COLO668 (cell line): ENCODE measurements at regions not wholly inside any gene's neighbourhood (a gene's known extent, or its start where the extent isn't known, plus 50 kb on each side); places are given as distances from the start of the nearest gene placed in this dataset.
"Not testable (repeated sequence)": the region's sequence is repeated elsewhere in the genome, so short reads cannot be mapped to it uniquely, and the experiment has no call there.

Source experiments
- DNase-seq: peaks from one replicate; lab custom pipeline; 2025; ENCODE audit not compliant: unreplicated experiment; lab: John Stamatoyannopoulos, UW

DNA sequence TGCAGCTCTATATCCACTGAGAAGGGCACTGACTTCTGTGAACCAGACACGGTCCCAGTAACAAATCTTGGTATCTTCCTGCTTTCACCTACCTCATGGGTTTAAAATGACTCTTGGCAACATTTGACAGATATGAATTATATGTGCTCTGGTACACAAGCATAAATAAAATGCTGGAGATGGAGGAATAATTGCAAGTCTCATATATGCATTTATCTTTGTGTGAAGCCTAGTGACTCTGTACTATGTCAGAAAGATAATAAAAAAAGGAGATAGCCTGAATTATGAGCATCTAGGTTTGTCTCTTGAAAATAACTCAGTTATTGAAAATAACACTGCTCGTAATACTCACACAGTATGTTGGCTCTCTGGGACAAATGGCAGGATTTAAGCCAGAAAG, 167.1 kb upstream of the CRBN start:
- DNase-seq: no peak

GRCh38 chr3:3342141-3342540, 162.7 kb upstream of the CRBN start:
- DNase-seq: no peak

DNA sequence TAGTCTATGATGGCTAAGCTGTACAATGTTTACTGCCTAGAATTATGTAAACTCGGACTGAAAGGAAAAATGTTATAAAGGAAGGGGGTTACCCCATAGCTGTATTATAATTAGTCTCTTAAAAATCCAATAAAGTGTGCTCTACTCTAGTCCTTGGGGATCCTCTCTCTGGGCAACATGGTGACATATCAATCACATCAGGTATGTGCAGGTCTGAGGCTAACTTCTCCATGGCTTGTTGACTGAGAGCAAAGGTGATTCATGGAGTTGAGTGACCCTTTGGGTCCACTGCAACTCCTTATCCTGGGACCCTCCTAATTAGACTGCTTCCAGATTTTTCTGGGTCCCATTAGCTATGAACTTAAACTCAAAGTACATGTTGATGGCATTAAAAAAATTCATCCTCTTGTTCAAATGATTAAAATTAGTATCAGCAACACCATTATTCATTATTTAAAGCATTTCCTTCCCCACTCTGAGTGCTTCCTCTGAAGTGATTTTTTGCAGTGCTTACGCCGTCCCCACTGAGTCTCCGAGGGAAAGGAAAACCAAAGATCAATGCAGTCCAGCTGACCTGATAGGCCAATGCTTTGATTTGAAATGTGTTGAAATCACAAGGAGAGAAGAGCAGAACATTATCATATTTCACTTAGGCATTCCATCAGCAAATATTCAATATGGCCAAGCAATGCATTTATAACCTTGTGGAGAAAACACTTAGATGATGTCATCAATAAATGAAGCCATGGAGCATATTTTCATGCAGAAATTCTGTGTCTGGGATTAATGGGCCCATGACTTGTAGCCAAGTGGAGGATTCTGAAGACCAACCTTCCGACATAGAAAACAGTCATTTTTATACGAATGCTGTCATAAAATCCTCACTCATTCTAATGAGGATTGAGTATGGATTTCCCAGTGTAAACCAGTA, 161.7 kb upstream of the CRBN start:
- no peak for DNase-seq

DNA sequence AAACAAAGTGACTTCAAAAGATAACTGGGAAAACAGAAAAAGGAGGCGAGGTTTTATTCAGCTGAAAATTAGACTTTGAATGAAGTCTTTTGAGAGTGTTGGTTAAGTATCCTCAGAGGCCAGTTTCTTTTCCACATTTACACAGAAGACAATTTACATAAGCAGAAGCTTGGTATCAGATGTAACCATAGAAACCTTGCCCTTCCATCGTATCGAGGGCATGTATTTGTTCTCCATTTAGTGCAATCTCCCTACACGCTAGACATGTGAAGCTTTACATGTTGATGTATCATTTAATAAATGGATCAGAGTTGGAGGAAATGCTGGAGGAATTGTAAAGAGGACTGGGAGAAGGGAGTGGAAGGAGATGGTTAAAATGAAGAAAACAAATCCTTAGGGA, 161.0 kb upstream of the CRBN start:
- no peak for DNase-seq

DNA sequence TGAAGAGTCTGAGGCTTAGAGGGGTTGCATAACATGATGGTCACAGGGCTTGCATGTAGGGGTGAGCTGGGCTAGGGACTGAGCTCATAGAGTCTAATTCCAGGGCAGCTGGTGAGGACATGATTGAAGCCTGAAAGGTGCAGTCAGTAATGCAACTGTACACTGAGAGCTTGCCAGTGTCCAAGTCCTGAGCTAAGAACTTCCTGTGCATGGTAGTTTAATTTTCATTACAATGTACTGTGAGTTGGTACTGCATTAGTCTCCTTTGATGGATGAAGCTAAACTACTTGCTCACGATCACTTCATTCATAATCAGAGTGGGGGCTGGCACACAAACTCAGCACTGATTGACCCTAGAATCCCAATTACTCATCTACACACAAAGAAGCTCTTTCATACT, 156.4 kb upstream of the CRBN start:
- no peak for DNase-seq

DNA sequence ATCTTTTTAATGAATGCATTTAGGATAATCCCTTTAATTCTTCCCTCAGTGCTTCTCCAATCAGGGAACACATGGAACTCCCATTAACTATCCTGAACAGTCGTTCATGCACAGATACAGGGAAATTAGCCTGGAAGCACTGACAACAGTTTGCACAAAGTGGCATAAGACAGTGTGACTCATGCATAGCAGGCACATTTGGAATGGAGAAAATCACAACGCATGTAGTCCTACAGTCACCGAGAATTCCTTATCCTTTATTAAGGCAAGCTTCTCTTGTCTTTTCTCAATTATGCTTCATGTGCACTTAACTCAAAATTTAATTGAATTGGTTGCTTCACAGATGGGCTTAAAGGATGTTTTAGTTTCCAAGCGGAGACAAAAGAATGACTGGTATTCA, 155.0 kb upstream of the CRBN start:
- no peak for DNase-seq

DNA sequence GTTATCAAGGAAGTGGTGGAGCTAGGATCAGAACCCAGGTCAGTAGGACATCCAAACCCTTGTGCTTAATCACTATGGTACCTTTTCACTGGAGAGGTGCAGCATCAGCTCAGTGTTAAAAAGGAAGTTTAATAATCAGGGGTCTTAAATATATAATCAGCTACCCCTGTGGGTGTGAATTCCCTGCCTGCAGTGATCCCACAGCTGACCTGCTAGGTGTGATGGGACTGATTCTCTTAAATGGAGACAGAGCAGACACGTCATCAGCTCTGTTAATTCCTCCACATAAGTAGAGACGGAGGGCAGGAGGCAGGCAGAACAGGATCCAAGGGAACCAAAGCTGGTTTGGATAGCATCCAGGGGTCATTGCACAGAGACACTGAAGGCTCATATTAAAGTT, 154.1 kb upstream of the CRBN start:
- DNase-seq: no peak

DNA sequence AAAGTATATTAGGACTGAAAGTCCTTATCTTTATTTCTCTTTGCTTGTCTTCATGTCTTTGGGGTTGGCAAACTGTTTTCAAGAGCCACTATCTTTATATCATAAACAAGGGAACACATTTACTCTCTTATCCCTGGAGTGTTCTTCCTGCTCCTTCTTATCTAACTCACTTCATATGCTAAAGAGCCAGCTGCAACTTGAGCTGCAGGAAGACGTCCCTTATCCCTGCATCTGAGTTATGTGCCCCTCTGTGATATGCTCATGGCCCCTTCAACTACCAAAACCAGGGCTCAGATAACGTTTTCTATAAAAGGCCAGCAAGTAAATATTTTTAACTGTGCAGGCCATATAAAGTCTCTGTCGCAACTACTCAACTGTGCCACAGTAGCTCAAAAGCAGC, 137.0 kb upstream of the CRBN start:
- no peak for DNase-seq

GRCh38 chr3:3315846-3316245, 136.4 kb upstream of the CRBN start:
- no peak for DNase-seq

GRCh38 chr3:3309887-3310286, 130.4 kb upstream of the CRBN start:
- no peak for DNase-seq

- no peak for DNase-seq
These were observed 129.3 kb upstream of the CRBN start for GRCh38 chr3:3308809-3309208.

- DNase-seq: no peak
These were observed 128.0 kb upstream of the CRBN start for GRCh38 chr3:3307491-3307890.

GRCh38 chr3:3305841-3306240, 126.3 kb upstream of the CRBN start:
- DNase-seq: no peak

GRCh38 chr3:3305084-3305483, 125.6 kb upstream of the CRBN start:
- DNase-seq: no peak

GRCh38 chr3:3303636-3304035, 124.1 kb upstream of the CRBN start:
- no peak for DNase-seq

GRCh38 chr3:3302964-3303363, 123.5 kb upstream of the CRBN start:
- no peak for DNase-seq

DNA sequence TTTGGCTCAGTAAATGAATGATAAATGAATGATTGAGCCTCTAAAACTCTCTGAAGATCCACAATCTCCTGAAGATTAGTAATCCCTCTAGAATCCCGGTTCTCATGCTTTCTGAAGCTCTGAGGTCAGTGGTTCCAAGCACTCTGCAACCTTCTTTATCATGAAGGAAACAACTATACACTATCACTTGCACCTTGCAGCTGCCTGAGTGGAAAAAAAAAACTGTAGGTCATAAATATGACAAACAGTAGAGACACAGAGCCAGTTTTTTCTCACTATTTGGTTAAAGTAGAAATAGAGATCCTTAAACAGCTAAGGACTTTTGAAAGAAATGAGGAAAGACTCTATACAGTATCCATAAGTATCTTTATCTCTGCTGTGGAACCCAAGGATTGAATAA, 122.0 kb upstream of the CRBN start:
- DNase-seq: no peak

- DNase-seq: no peak
These were observed 117.5 kb upstream of the CRBN start for GRCh38 chr3:3296979-3297381.

DNA sequence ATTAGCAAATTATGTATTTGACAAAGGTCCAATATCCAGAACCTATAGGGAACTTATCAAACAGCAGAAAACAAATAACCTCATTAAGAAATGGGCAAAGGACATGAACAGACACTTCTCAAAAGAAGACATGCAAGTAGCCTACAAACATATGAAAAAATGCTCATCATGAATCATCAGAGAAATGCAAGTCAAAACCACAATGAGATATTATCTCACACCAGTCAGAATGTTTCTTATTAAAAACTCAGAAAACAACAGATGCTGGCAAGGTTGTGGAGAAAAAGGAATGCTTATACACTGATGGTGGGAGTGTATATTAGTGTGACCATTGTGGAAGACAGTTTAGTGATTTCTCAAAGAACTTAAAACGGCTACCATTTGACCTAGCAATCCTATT, 116.1 kb upstream of the CRBN start:
- no peak for DNase-seq

- DNase-seq: not testable (repeated sequence)
These were observed 112.3 kb upstream of the CRBN start for GRCh38 chr3:3291756-3292283.

GRCh38 chr3:3288255-3288654, 108.8 kb upstream of the CRBN start:
- DNase-seq: no peak

DNA sequence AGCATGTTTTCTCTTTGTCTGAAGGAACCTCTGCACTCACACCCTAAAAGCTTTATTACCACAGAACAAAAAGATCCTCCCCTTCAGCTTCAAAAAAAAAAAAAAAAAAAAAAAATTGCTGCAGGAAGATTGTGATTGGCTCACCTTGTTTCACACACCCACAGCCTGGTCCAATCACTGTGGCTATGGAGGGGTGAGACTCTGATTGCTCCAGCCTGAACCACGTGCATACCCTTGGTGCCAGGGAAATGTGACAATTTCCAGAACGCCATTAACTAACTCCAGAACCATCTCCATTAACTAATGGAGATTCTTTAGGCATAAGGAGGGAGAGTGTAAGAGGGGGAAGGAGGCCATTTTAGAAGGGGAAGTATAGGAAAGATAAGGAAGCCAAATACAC, 106.5 kb upstream of the CRBN start:
- no peak for DNase-seq

DNA sequence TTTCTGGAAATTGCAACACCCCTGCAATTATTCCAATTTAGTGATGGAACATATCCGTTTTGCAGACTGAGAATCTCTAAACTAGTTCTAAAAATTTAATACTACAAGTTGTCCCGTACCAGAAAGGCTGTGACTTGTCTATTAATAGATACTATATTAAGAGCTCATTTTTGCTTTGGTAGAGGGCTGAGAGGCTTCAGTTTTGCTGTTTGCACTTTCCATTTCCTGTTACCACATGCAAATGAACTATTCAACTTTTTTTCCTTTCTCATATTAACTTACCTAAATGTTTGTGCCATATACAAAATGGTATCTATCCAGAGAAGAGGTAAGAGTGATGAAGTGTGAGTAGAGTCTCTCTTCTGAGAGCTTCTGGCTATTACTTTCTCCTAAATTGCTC, 101.5 kb upstream of the CRBN start:
- no peak for DNase-seq
